ENCODE measurements at regions not wholly inside any gene's neighbourhood (a gene's known extent, or its start where the extent isn't known, plus 50 kb on each side); places are given as distances from the start of the nearest gene placed in this dataset.

- DNase-seq, result no peak
Measured at GRCh38 chr4:138078751-138079520, 163.2 kb downstream of the SLC7A11 start.

DNA sequence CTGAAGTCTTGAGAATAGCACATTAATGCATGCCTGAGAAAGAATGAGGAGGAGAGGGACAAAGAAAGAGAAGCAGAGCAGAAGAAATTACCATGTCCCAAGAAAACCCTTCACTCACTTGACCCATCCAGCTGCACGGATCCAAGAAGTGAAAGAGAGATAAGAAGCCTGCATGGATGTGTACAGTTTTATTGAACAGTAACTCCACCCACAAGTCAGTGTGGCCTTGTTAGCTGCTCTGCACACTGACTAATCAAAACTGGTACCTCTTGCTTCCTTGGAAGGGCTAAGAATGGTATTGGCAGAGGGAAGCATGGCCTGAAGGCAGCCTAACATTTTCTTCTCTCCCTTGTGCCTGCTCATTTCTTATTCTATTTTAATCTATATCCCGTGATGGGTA is 163.9 kb downstream of the SLC7A11 start:
- DNase-seq, result no peak

GRCh38 chr4:138076561-138076960 is 165.6 kb downstream of the SLC7A11 start:
- DNase-seq, result no peak

GRCh38 chr4:138070816-138071215 is 171.3 kb downstream of the SLC7A11 start:
- DNase-seq, result no peak

GRCh38 chr4:138063581-138063980 is 178.6 kb downstream of the SLC7A11 start:
- no peak for DNase-seq

- DNase-seq, result no peak
Measured at GRCh38 chr4:138062929-138063328, 179.2 kb downstream of the SLC7A11 start.

DNA sequence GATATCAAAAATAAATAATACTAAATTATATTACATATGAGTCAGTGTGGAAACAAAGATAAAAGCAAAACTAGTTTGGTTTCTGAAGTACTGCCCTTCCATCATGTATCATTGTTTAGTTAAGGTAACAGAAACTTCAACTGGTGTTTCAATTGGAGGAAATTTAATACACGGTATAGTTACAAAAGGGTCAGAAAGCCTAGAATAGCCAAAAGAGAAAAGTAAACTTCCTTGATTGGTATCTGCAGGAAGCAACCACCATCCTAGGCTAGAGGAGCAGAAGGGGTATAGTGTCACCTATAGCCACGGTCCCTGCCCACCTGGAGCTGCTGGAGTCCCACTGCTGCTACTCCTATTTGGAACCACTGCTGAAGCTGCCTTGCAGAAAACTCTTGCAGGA is 185.6 kb downstream of the SLC7A11 start:
- no peak for DNase-seq

- no peak for DNase-seq
Measured at GRCh38 chr4:138055890-138056289, 186.3 kb downstream of the SLC7A11 start.

DNA sequence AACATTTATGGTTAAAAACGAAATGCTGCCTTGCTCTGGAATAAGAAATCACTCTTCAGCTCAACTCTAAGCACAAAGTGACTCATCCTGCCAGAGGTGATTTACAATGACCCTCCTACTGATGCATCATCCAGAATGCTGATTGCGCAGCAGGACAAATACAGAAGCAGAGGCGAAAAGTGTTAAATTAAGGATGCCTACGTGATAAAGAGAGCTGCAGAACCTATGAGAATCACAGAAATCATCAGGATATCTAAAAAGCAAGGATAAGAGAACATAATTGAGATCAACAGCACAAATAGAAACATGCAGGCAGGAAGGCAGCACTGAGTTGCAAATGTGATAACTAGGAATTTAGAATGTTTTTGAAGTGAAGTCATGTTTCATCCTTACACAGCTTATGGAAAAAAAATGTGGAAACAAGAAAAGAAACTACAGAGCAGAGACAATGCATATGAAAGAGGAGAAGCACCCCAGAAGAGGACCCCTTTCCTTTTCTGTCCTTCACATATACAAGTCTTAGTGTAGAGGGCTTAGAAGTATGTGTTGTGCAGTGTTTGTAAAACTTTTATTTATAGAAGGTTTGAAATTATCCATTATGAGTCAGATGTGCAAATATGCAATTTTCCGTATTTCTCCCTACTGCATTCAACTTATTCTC is 188.4 kb downstream of the SLC7A11 start:
- no peak for DNase-seq

DNA sequence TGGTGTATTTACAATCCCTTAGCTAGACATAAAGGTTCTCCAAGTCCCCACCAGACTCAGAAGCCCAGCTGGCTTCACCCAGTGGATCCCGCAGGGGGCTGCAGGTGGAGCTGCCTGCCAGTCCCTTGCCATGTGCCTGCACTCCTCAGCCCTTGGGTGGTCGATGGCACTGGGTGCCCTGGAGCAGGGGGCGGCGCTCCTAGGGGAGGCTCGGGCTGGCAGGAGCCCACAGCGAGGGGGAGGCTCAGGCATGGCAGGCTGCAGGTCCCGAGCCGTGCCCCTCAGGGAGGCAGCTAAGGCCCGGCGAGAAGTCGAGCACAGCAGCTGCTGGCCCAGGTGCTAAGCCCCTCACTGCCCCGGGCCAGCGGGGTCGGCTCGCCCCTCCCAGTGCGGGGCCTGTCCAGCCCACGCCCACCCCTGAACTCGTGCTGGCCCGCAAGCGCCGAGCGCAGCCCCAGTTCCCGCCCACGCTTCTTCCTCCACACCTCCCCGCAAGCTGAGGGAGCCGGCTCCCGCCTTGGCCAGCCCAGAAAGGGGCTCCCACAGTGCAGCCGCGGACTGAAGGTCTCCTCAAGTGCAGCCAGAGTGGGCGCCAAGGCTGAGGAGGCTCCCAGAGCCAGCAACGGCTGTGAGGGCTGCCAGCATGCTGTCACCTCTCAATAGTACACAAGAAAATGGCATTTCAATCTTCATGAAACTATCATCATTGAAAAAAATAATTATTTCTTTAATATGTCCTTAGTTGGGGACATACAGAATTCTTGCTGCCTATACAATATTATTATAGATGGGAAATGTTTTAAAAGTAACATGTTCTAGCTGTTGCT is 189.1 kb downstream of the SLC7A11 start:
- no peak for DNase-seq

DNA sequence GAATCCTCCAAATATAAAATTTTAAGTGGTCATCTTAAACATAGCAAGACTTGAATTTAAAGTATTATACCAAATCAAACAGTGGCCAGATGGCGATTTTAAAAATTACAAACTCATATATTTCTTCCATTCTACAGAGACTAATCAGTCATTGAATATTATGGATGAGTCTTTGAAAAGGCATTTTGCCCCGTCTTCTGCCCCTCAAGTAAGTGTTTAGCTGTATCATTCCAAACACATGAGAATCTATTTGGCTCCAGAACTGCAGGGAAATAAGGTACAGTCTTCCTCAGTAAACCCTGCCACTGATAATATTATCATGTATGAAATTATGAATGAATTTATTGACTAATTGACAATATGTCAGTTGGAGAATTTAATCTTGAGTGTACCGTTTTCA is 191.0 kb downstream of the SLC7A11 start:
- DNase-seq, result no peak

- no peak for DNase-seq
Measured at GRCh38 chr4:138050601-138051000, 191.5 kb downstream of the SLC7A11 start.

- DNase-seq, result no peak
Measured at GRCh38 chr4:138049355-138049754, 192.8 kb downstream of the SLC7A11 start.

DNA sequence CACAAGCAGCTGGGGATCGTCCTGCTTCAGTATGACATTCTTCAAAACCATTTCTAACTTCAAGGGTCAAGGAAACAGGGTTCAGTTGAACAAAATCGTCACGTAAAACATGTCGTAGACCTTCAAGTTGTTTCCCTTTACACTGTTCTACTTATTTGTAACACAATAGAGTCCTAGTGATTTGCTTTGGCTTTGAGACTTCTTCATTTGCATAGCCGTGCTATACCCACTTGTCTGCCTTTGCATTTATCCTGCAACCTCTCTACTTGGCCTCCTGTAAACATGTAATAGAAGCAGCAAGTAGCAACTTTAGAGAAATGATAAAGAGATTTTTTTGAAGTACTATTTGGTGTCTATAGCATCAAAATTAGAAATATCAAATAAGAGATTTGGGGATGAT is 194.9 kb downstream of the SLC7A11 start:
- DNase-seq, result no peak

- DNase-seq, result no peak
Measured at GRCh38 chr4:138045036-138045435, 197.1 kb downstream of the SLC7A11 start.

DNA sequence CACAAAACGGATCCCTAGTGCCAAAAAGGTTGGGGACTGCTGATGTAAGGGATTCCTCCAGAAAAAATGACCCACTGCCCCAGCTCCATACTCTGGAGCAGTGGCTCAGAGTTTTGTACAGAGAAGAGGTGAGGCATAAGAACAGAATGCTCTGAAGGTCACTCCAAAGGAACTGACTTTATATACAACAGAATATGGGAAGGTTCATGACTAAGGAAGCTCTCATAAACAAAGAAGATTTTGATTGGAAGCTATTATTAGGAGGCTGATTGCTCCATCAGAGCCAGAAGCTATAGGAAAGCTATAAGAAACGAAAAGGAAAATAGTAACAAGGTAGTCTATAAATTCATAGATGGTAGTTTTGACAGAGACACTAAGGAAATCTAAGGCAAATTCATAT is 203.1 kb downstream of the SLC7A11 start:
- no peak for DNase-seq

GRCh38 chr4:138037696-138038095 is 204.5 kb downstream of the SLC7A11 start:
- DNase-seq, result no peak

DNA sequence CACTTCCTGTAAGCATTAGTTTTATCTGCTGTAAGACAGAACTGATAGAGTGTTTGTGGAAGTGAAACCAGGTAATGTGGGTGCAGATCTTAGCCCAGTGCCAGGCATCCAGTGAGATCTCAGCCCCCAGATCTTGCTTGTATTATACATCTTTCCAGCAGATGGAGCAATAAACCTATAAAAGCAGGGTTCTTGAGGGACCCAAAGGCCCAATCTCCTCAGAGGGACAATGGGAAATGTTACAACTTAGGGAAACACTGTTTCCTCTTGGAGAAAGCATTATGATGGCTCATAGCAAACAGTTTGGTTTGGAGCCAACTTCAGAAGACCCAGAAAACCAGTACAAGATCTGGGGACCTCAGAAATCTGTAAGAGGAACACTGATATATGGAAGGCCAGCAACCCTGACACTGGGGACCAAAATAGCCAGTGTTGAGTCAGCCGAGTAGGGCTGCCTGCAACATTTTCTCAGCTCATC is 206.3 kb downstream of the SLC7A11 start:
- DNase-seq, result peak; percentile 25

DNA sequence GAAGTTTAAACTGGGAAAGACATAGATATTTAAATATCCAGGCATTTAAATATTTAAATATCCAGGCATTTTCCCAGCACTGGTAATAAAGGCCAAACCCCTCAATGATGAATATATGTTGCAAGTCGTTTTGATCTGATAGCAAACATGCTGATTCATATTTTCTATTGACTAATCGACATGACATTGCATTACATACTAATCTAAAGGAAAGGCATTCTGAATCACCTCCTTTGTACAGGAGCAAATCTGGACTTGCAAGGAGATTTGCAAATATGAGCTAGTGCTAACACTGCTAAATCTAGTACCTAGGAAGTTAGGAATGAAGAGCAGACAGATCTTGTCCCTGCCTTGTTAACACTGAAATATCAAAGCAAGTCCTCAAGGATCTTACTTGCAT is 207.3 kb downstream of the SLC7A11 start:
- DNase-seq, result no peak

DNA sequence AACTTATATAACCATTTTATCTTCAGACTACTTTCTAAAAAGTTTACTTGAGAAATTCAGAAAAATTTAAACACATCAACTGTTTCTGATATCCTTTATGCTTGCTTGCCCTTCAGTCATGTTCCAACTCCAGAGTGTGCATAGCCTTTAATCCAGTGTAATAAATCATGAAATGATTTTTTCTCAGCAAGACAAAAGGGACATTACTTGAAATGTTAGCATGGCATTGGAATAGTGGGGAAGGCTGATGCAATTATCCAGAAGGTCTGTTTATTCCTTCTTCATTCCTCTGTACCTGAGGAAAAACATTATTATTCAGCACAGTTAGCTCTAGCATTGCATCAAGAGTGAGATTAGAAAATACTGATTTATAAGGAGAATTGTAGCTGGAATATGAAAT is 209.9 kb downstream of the SLC7A11 start:
- DNase-seq, result no peak

GRCh38 chr4:138030375-138030774 is 211.8 kb downstream of the SLC7A11 start:
- DNase-seq, result no peak

DNA sequence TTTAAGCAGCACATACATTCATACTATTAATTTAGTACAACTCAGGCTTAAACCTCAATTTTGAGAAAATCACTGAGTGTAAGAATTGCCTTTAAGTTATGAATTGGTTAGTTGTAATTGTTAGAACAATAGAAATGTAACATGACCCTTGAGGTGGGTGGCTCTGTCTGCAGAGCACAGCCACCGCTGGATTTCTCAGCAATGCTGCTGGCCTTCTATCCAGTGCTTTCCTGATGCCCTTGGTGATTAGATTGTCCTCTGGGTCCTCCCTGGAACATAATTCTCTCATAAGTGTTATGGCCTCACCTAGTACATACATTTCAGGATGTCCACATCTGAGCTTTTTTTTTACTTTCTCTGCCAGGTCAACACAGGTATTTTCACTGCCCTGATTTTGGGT is 213.2 kb downstream of the SLC7A11 start:
- no peak for DNase-seq

DNA sequence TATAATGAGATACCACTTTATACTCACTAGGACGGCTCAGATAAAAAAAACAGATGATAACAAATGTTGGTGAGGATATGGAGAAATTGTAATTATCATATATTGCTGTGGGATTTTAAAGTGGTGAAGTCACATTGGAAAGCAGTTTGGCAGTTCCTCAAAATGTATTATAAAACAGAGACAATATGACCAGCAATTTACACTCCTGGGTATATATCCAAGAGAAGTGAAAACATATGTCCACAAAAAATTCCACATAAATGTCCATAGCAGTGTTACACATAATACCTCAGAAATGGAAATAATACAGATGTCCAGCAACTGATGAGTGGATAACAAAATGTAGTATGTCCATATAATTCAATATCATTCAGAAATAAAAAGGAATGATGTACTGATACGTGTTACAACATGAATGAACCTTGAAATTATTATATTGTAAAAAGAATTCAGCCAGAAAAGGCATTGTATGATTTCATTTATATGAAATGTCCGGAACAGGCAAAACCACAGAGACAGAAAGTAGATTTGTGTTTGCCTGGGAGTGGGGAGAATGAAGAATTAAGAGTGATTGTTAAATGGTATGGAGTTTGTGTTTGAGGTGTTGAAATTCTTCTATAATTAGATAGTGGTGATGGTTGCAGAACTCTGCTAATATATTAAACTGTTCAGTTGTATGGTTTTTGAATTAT is 220.9 kb downstream of the SLC7A11 start:
- no peak for DNase-seq
